HepG2 (cell line): ENCODE measurements at regions not wholly inside any gene's neighbourhood (a gene's known extent, or its start where the extent isn't known, plus 50 kb on each side); places are given as distances from the start of the nearest gene placed in this dataset.

ENCODE experiments used
- ATAC-seq: fragments of 200-7000 bp; cut with Tn5 transposase; 3 replicates; pipeline ENCODE4 v1.9.1; 2020; ENCODE audit warnings: mild to moderate bottlenecking, moderate library complexity
- BruUV-seq: library from RNA; stranded (reverse); fragments of 400-500 nt; replicated peaks from 2 replicates; lab custom pipeline; 2021; lab: Mats Ljungman, UMichigan
- CTCF ChIA-PET: fragments of 300-600 bp; formaldehyde crosslinking; extraction: SDS; loops from one replicate; lab custom pipeline; 2021; ENCODE audit warnings: low total read pairs, inconsistent platforms, low intra/inter-chr PET ratio; lab: Yijun Ruan, JAX
- POLR2A ChIA-PET: fragments of 350-600 bp; sonication (Branson Sonifier 250); formaldehyde crosslinking; loops from one replicate; lab custom pipeline; 2020; ENCODE audit warnings: antibody characterized with exemption, inconsistent platforms; lab: Yijun Ruan, JAX
- DNase-seq: peaks from one replicate; pipeline ENCODE4 v3.0.0-alpha.2; 2015; ENCODE audit warnings: low spot score
- FAIRE-seq: peaks from 3 replicates; lab custom pipeline; 2011; peaks lifted over from hg19 to GRCh38; lab: Jason Lieb, UNC
- H2AFZ ChIP-seq: one replicate; pipeline ENCODE4 v1.6.1; 2011; ENCODE audit warnings: low read length, inconsistent platforms
- H3K27ac ChIP-seq: fragments of 300-600 bp; 3 replicates; pipeline ENCODE4 v1.8.0; 2011; ENCODE audit warnings: mixed run types, mild to moderate bottlenecking, mixed read lengths, low read length, inconsistent platforms; ENCODE audit not compliant: insufficient read depth; ENCODE audit errors: extremely low read length
- H3K27me3 ChIP-seq, 2 experiments: fragments of 200-600 bp in 1 of 2; 2 replicates in 1 of 2; 3 replicates in 1 of 2; pipeline versions ENCODE4 v1.6.0 to v1.8.0; 2011; ENCODE audit warnings: low read length in 2 of 2, mild to moderate bottlenecking in 2 of 2, moderate library complexity in 2 of 2, inconsistent platforms in 1 of 2; ENCODE audit not compliant: insufficient read depth in 2 of 2, control insufficient read depth in 1 of 2
- H3K36me3 ChIP-seq, 2 experiments: fragments of 200-600 bp in 1 of 2; replicated peaks in 1 of 2; 2 replicates in 1 of 2; 3 replicates in 1 of 2; pipeline versions ENCODE4 v1.5.1 to v1.8.0; 2011; ENCODE audit warnings: low read length in 2 of 2, inconsistent platforms in 1 of 2; ENCODE audit not compliant: insufficient read depth in 2 of 2, control insufficient read depth in 1 of 2
- H3K4me1 ChIP-seq: 2 replicates; pipeline ENCODE4 v1.5.1; 2012; ENCODE audit warnings: low read length, inconsistent platforms; ENCODE audit not compliant: insufficient read depth
- H3K4me2 ChIP-seq: 2 replicates; pipeline ENCODE4 v1.6.0; 2011; ENCODE audit warnings: low read depth, low read length, inconsistent platforms
- H3K4me3 ChIP-seq, 3 experiments: fragments of 200-600 bp in 1 of 3; sonication (generic), shearing (Covaris generic) in 1 of 3; replicated peaks in 1 of 3; 2 replicates each; pipeline ENCODE4 v1.5.1; 2011 to 2016; ENCODE audit warnings: low read length in 3 of 3, inconsistent platforms in 2 of 3, low read depth in 2 of 3, mild to moderate bottlenecking in 2 of 3, control low read depth in 1 of 3, mixed read lengths in 1 of 3; ENCODE audit not compliant: insufficient read depth in 1 of 3
- H3K79me2 ChIP-seq: one replicate; pipeline ENCODE4 v1.6.1; 2011; ENCODE audit warnings: low read length, inconsistent platforms; ENCODE audit not compliant: insufficient read depth
- H3K9ac ChIP-seq: 2 replicates; pipeline ENCODE4 v1.6.0; 2011; ENCODE audit warnings: mild to moderate bottlenecking, low read depth, low read length, inconsistent platforms; ENCODE audit not compliant: insufficient read depth
- H3K9me3 ChIP-seq: 2 replicates; pipeline ENCODE4 v1.5.1; 2012; ENCODE audit warnings: mild to moderate bottlenecking, low read length
- H4K20me1 ChIP-seq: 2 replicates; pipeline ENCODE4 v1.6.0; 2011; ENCODE audit warnings: inconsistent platforms, mild to moderate bottlenecking, low read length, moderate library complexity; ENCODE audit not compliant: insufficient read depth
- AHR ChIP-seq: IDR thresholded peaks from 2 replicates; pipeline ENCODE4 v1.6.1; 2018; ENCODE audit warnings: missing genetic modification reagents, missing compliant biosample characterization
- KDM2A ChIP-seq: sonication (generic); formaldehyde crosslinking; IDR thresholded peaks from 2 replicates; pipeline ENCODE4 v1.4.0; 2020; ENCODE audit warnings: low read depth, missing genetic modification reagents, borderline replicate concordance
- MAFG ChIP-seq: sonication (generic); formaldehyde crosslinking; IDR thresholded peaks from 2 replicates; pipeline ENCODE4 v1.5.1; 2020; ENCODE audit warnings: mild to moderate bottlenecking, missing genetic modification reagents
- NFIB ChIP-seq: sonication (generic); formaldehyde crosslinking; IDR thresholded peaks from 2 replicates; pipeline ENCODE4 v1.9.0; 2021; ENCODE audit warnings: missing genetic modification reagents, mild to moderate bottlenecking, borderline replicate concordance
- NPAS2 ChIP-seq: sonication (generic); formaldehyde crosslinking; IDR thresholded peaks from 2 replicates; pipeline ENCODE4 v1.8.0; 2022; ENCODE audit warnings: mild to moderate bottlenecking, missing genetic modification reagents, borderline replicate concordance
- SCMH1 ChIP-seq: sonication (generic); formaldehyde crosslinking; IDR thresholded peaks from 2 replicates; pipeline ENCODE4 v1.9.0; 2021; ENCODE audit warnings: missing genetic modification reagents, mild to moderate bottlenecking, borderline replicate concordance
- U2AF2 ChIP-seq: fragments of 200-400 bp; formaldehyde crosslinking; IDR thresholded peaks from 2 replicates; pipeline ENCODE4 v1.6.1; 2017; ENCODE audit warnings: low read depth, mild to moderate bottlenecking, low read length
- ZFP41 ChIP-seq: sonication (generic); formaldehyde crosslinking; IDR thresholded peaks from 2 replicates; pipeline ENCODE4 v1.4.0; 2020; ENCODE audit warnings: mild to moderate bottlenecking, missing genetic modification reagents, borderline replicate concordance
- ZGPAT ChIP-seq: IDR thresholded peaks from 2 replicates; pipeline ENCODE4 v1.6.1; 2016; ENCODE audit warnings: mild to moderate bottlenecking
- ZNF101 ChIP-seq: sonication (generic); formaldehyde crosslinking; IDR thresholded peaks from 2 replicates; pipeline ENCODE4 v1.4.0; 2020; ENCODE audit warnings: mild to moderate bottlenecking, low read depth, missing genetic modification reagents, borderline replicate concordance
- ZNF24 ChIP-seq: fragments of 450-650 bp; IDR thresholded peaks from 2 replicates; pipeline ENCODE4 v1.6.1; 2017; ENCODE audit warnings: antibody characterized with exemption, mild to moderate bottlenecking
- ZNF839 ChIP-seq: sonication (generic); formaldehyde crosslinking; IDR thresholded peaks from 2 replicates; pipeline ENCODE4 v1.4.0; 2020; ENCODE audit warnings: missing genetic modification reagents, mild to moderate bottlenecking, borderline replicate concordance
- ZSCAN30 ChIP-seq: sonication (generic); formaldehyde crosslinking; IDR thresholded peaks from 2 replicates; pipeline ENCODE4 v1.5.0; 2020; ENCODE audit warnings: mild to moderate bottlenecking, missing genetic modification reagents
- ZSCAN5A ChIP-seq: sonication (generic); formaldehyde crosslinking; IDR thresholded peaks from 2 replicates; pipeline ENCODE4 v1.8.0; 2022; ENCODE audit warnings: mild to moderate bottlenecking, missing genetic modification reagents, borderline replicate concordance
- in situ Hi-C: cut with HindIII; loops from 2 replicates; pipeline ENCODE4 v1.10.0; 2017; ENCODE audit warnings: low pct_unique_long_range_greater_than_20kb; ENCODE audit not compliant: extremely low pct_ligation_motif_present
- intact Hi-C: fragments of 100-400 bp; cut with micrococcal nuclease; formaldehyde crosslinking; loops from one replicate; pipeline ENCODE4 v1.10.0; 2022; ENCODE audit not compliant: unreplicated experiment
- TF ChIP-seq, protein P1 (sequence below), 2 experiments: sonication (generic) in 1 of 2; formaldehyde crosslinking in 1 of 2; IDR thresholded peaks; 2 replicates each; pipeline versions ENCODE4 v1.5.1 to v1.6.1; 2011 to 2020; ENCODE audit warnings: borderline replicate concordance in 1 of 2, low read depth in 1 of 2, low read length in 1 of 2, mild to moderate bottlenecking in 1 of 2, missing genetic modification reagents in 1 of 2, moderate library complexity in 1 of 2

DNA sequence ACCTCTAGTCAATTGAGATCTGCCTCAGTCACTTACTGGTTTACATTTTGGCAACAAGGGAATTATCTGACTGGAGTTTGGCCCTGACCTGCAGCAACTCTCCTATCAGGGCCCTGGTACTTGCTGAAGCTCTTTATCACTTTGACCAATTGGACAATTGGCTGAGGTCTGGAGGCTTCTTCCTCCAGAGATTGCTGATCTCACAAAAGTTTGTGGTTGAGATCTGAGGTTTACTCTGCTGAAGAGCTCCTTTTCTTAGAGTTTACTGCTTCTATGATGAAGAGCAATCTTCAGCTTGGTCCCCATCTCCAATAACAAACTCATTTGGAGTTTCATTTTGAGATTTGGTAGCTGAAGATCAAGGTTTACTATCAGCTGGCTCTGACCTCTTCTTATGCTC, 276.9 kb upstream of the SGCG start:
- Histone ChIP-seq H3K9me3 (no peaks in the 10 kb centered on the region; the same call in 1 of the 2 replicates), H4K20me1 (no peaks in the 10 kb centered on the region), H3K79me2 (no peaks in the 10 kb centered on the region), H3K4me1 (no peaks in the 10 kb centered on the region), H3K27ac (no peak overlapping the region), H2AFZ (no peak overlapping the region), H3K9ac (no peak overlapping the region), H3K4me2 (no peak overlapping the region), H3K36me3 (no peaks in the 10 kb centered on the region), H3K27me3 (no peaks in the 10 kb centered on the region), H3K4me3 (no peak overlapping the region)
- no peak for ATAC-seq
- no peak for FAIRE-seq
- in situ Hi-C loops (no loop called here), intact Hi-C loops (no loop called here)
- CTCF ChIA-PET, result no interaction called here
- no peak for TF ChIP-seq ZNF101
- TF ChIP-seq, protein P1, sequence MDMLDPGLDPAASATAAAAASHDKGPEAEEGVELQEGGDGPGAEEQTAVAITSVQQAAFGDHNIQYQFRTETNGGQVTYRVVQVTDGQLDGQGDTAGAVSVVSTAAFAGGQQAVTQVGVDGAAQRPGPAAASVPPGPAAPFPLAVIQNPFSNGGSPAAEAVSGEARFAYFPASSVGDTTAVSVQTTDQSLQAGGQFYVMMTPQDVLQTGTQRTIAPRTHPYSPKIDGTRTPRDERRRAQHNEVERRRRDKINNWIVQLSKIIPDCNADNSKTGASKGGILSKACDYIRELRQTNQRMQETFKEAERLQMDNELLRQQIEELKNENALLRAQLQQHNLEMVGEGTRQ (IDR thresholded peaks at IDR 0.05; ENCODE audit: low read depth, low read length), result no peak
- TF ChIP-seq, protein P1 (CRISPR knock-in tag; IDR thresholded peaks at IDR 0.05; ENCODE audit: borderline replicate concordance), result no peak
- no peak for TF ChIP-seq ZSCAN30
- TF ChIP-seq ZGPAT, result no peak
- TF ChIP-seq NPAS2 (CRISPR knock-in tag), result no peak
- TF ChIP-seq ZSCAN5A (CRISPR knock-in tag), result no peak
- TF ChIP-seq NFIB (CRISPR knock-in tag), result no peak
- no peak for TF ChIP-seq MAFG
- TF ChIP-seq ZNF839 (CRISPR knock-in tag), result no peak
- TF ChIP-seq KDM2A (CRISPR knock-in tag), result no peak
- TF ChIP-seq AHR (CRISPR knock-in tag), result no peak
- TF ChIP-seq ZNF24, result no peak
- no peak for TF ChIP-seq ZFP41 (CRISPR knock-in tag)
- no peak for TF ChIP-seq U2AF2
- TF ChIP-seq SCMH1 (CRISPR knock-in tag), result no peak
- BruUV-seq, result no TSS peak
- POLR2A ChIA-PET, result no interaction called here
- DNase-seq, result no peak
